ENCODE measurements at regions not wholly inside any gene's neighbourhood (a gene's known extent, or its start where the extent isn't known, plus 50 kb on each side); places are given as distances from the start of the nearest gene placed in this dataset.

GRCh38 chr17:69690531-69690930 is 276.0 kb downstream of the MAP2K6 start:
- TF ChIP-seq POLR2A (IDR thresholded peaks at IDR 0.05) = no peak
- no peak for TF ChIP-seq CTCF (IDR thresholded peaks at IDR 0.05 in 4 of 5, conservative IDR thresholded peaks at IDR 0.05 in 1 of 5)
